ENCODE measurements at regions not wholly inside any gene's neighbourhood (a gene's known extent, or its start where the extent isn't known, plus 50 kb on each side); places are given as distances from the start of the nearest gene placed in this dataset.

- Histone ChIP-seq H3K36me3 (no peaks in the 10 kb centered on the region), H3K27ac (no peak overlapping the region), H3K4me1 (no peaks in the 10 kb centered on the region), H3K27me3 (no peaks in the 10 kb centered on the region), H3K9me3 (no peaks in the 10 kb centered on the region), H3K4me3 (no peak overlapping the region)
- intact Hi-C loops (cut with DNase I; ENCODE audit: low total_unique reads) = no loop called here
- no peak for DNase-seq
- no peak for TF ChIP-seq POLR2A (IDR thresholded peaks at IDR 0.05)
- TF ChIP-seq, protein P1, sequence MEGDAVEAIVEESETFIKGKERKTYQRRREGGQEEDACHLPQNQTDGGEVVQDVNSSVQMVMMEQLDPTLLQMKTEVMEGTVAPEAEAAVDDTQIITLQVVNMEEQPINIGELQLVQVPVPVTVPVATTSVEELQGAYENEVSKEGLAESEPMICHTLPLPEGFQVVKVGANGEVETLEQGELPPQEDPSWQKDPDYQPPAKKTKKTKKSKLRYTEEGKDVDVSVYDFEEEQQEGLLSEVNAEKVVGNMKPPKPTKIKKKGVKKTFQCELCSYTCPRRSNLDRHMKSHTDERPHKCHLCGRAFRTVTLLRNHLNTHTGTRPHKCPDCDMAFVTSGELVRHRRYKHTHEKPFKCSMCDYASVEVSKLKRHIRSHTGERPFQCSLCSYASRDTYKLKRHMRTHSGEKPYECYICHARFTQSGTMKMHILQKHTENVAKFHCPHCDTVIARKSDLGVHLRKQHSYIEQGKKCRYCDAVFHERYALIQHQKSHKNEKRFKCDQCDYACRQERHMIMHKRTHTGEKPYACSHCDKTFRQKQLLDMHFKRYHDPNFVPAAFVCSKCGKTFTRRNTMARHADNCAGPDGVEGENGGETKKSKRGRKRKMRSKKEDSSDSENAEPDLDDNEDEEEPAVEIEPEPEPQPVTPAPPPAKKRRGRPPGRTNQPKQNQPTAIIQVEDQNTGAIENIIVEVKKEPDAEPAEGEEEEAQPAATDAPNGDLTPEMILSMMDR (IDR thresholded peaks at IDR 0.05) = no peak
These were observed 113.4 kb upstream of the KCNJ16 start for GRCh38 chr17:69961501-69962145.

- TF ChIP-seq POLR2A (IDR thresholded peaks at IDR 0.05) = no peak
- TF ChIP-seq, protein P1 (IDR thresholded peaks at IDR 0.05) = no peak
- H3K27ac ChIP-seq = no peak overlapping the region
These were observed 112.5 kb upstream of the KCNJ16 start for GRCh38 chr17:69962436-69962995.

DNA sequence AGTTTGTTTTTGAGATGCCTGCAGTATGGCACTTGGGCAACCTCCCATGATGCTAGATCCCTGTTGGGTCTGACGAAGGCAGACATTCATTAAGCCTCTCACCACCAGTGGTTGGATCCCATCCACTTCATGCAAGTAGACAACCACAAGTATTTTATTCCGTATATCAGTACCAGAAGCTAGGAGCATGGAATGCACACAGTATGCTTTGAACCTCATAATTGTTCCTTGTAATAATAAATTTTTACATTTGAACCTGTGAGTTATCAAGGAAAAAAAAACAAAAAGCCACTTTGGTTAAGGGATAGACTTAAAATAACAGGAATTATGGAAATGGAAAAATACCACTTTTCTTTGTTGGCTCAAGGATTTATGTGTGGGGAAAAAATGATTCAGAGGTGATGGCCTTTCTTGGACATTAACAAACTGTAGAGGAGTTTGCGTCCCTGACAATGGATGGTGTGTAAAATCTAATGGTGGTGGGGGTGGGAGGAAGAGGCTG is 107.1 kb upstream of the KCNJ16 start:
- no peak for TF ChIP-seq POLR2A (IDR thresholded peaks at IDR 0.05)
- TF ChIP-seq, protein P1 (IDR thresholded peaks at IDR 0.05) = no peak
- Histone ChIP-seq H3K36me3 (no peaks in the 10 kb centered on the region), H3K9me3 (no peaks in the 10 kb centered on the region), H3K27ac (no peak overlapping the region), H3K4me1 (no peaks in the 10 kb centered on the region), H3K27me3 (no peaks in the 10 kb centered on the region), H3K4me3 (no peak overlapping the region)
- no peak for DNase-seq
- intact Hi-C loops (cut with DNase I; ENCODE audit: low total_unique reads) = no loop called here

More at GRCh38 chr17:69962436-69962995, 112.5 kb upstream of the KCNJ16 start:
- Histone ChIP-seq H3K27me3 (no peaks in the 10 kb centered on the region), H3K9me3 (no peaks in the 10 kb centered on the region), H3K4me1 (no peaks in the 10 kb centered on the region), H3K36me3 (no peaks in the 10 kb centered on the region), H3K4me3 (no peak overlapping the region)
- DNase-seq = no peak
- intact Hi-C loops (cut with DNase I; ENCODE audit: low total_unique reads) = no loop called here

- Histone ChIP-seq H3K4me3 (no peak overlapping the region), H3K36me3 (no peaks in the 10 kb centered on the region), H3K4me1 (no peaks in the 10 kb centered on the region), H3K9me3 (no peaks in the 10 kb centered on the region), H3K27ac (no peak overlapping the region), H3K27me3 (no peaks in the 10 kb centered on the region)
- no peak for TF ChIP-seq POLR2A (IDR thresholded peaks at IDR 0.05)
- TF ChIP-seq, protein P1 (IDR thresholded peaks at IDR 0.05) = no peak
- no peak for DNase-seq
- intact Hi-C loops (cut with DNase I; ENCODE audit: low total_unique reads) = no loop called here
These were observed 105.1 kb upstream of the KCNJ16 start for GRCh38 chr17:69969897-69970296.

GRCh38 chr17:69972251-69972650 is 102.8 kb upstream of the KCNJ16 start:
- Histone ChIP-seq H3K36me3 (no peaks in the 10 kb centered on the region), H3K27ac (no peak overlapping the region), H3K4me1 (no peaks in the 10 kb centered on the region), H3K27me3 (no peaks in the 10 kb centered on the region), H3K4me3 (no peak overlapping the region), H3K9me3 (no peaks in the 10 kb centered on the region)
- DNase-seq = no peak
- no peak for TF ChIP-seq POLR2A (IDR thresholded peaks at IDR 0.05)
- TF ChIP-seq, protein P1 (IDR thresholded peaks at IDR 0.05) = no peak
- intact Hi-C loops (cut with DNase I; ENCODE audit: low total_unique reads) = no loop called here
